Muscle layer of colon (tissue), 2 donors: ENCODE measurements at regions not wholly inside any gene's neighbourhood (a gene's known extent, or its start where the extent isn't known, plus 50 kb on each side); places are given as distances from the start of the nearest gene placed in this dataset.
"Not testable (repeated sequence)": the region's sequence is repeated elsewhere in the genome, so short reads cannot be mapped to it uniquely, and the experiment has no call there.

Experiments used
- H3K27ac ChIP-seq: one replicate; pipeline ENCODE4 v1.7.0; 2013; ENCODE audit warnings: low read depth, mild to moderate bottlenecking, low read length, moderate library complexity
- H3K27me3 ChIP-seq, 2 donors: one replicate each; pipeline ENCODE4 v1.7.0; 2013; ENCODE audit warnings: low read length in 2 of 2, mild to moderate bottlenecking in 2 of 2; ENCODE audit not compliant: insufficient read depth in 2 of 2, control insufficient read depth in 1 of 2
- H3K36me3 ChIP-seq: one replicate; pipeline ENCODE4 v1.7.0; 2013; ENCODE audit warnings: mild to moderate bottlenecking, low read length; ENCODE audit not compliant: insufficient read depth
- H3K4me1 ChIP-seq: one replicate; pipeline ENCODE4 v1.7.0; 2013; ENCODE audit warnings: mild to moderate bottlenecking, low read length; ENCODE audit not compliant: insufficient read depth
- H3K4me3 ChIP-seq, 2 donors: one replicate each; pipeline ENCODE4 v1.7.0; 2013; ENCODE audit warnings: low read length in 2 of 2, low read depth in 1 of 2, mild to moderate bottlenecking in 1 of 2, moderate library complexity in 1 of 2
- H3K9ac ChIP-seq: one replicate; pipeline ENCODE4 v1.7.0; 2013; ENCODE audit warnings: low read length
- H3K9me3 ChIP-seq: one replicate; pipeline ENCODE4 v1.7.0; 2013; ENCODE audit warnings: mild to moderate bottlenecking, low read length
- donor health status: abdominal sarcoma.
- donor health status: Adenocarcinoma of cecum.

GRCh38 chr2:122800781-122801180, 1045.3 kb downstream of the TSN start:
- no peak overlapping the region for H3K4me3 ChIP-seq
- H3K27me3 ChIP-seq, result no peaks in the 10 kb centered on the region
- H3K36me3 ChIP-seq, result no peaks in the 10 kb centered on the region
- no peak overlapping the region for H3K9ac ChIP-seq
- H3K9me3 ChIP-seq, result no peaks in the 10 kb centered on the region
- H3K27ac ChIP-seq, result no peak overlapping the region
- no peaks in the 10 kb centered on the region for H3K4me1 ChIP-seq

- Histone ChIP-seq H3K36me3 (no peaks in the 10 kb centered on the region), H3K4me1 (no peaks in the 10 kb centered on the region), H3K27ac (no peak overlapping the region), H3K27me3 (no peaks in the 10 kb centered on the region), H3K9me3 (no peaks in the 10 kb centered on the region), H3K9ac (no peak overlapping the region), H3K4me3 (no peak overlapping the region)
These were observed 1049.0 kb downstream of the TSN start for GRCh38 chr2:122804494-122804893.

GRCh38 chr2:122805346-122805745, 1049.9 kb downstream of the TSN start:
- no peaks in the 10 kb centered on the region for H3K27me3 ChIP-seq
- H3K4me1 ChIP-seq, result no peaks in the 10 kb centered on the region
- H3K9ac ChIP-seq, result no peak overlapping the region
- H3K9me3 ChIP-seq, result no peaks in the 10 kb centered on the region
- H3K36me3 ChIP-seq, result no peaks in the 10 kb centered on the region
- H3K4me3 ChIP-seq, result no peak overlapping the region
- H3K27ac ChIP-seq, result no peak overlapping the region

GRCh38 chr2:122808286-122808969, 1053.0 kb downstream of the TSN start:
- H3K4me3 ChIP-seq, result no peak overlapping the region
- no peaks in the 10 kb centered on the region for H3K9me3 ChIP-seq
- no peaks in the 10 kb centered on the region for H3K36me3 ChIP-seq
- H3K27ac ChIP-seq, result no peak overlapping the region
- no peak overlapping the region for H3K9ac ChIP-seq
- no peaks in the 10 kb centered on the region for H3K27me3 ChIP-seq
- no peaks in the 10 kb centered on the region for H3K4me1 ChIP-seq

- H3K27me3 ChIP-seq, H3K9me3 ChIP-seq, H3K9ac ChIP-seq, H3K27ac ChIP-seq, H3K36me3 ChIP-seq, H3K4me3 ChIP-seq, H3K4me1 ChIP-seq: not testable (repeated sequence)
These were observed 1056.8 kb downstream of the TSN start for GRCh38 chr2:122812214-122812613.

- Histone ChIP-seq H3K4me3 (no peak overlapping the region), H3K9me3 (no peaks in the 10 kb centered on the region), H3K27ac (no peak overlapping the region), H3K27me3 (no peaks in the 10 kb centered on the region), H3K36me3 (no peaks in the 10 kb centered on the region), H3K9ac (no peak overlapping the region), H3K4me1 (no peaks in the 10 kb centered on the region)
These were observed 1059.7 kb downstream of the TSN start for GRCh38 chr2:122815120-122815519.

- H3K4me3 ChIP-seq, result no peak overlapping the region
- no peaks in the 10 kb centered on the region for H3K36me3 ChIP-seq
- no peak overlapping the region for H3K27ac ChIP-seq
- no peak overlapping the region for H3K9ac ChIP-seq
- H3K4me1 ChIP-seq, result no peaks in the 10 kb centered on the region
- no peaks in the 10 kb centered on the region for H3K27me3 ChIP-seq
- no peaks in the 10 kb centered on the region for H3K9me3 ChIP-seq
These were observed 1061.4 kb downstream of the TSN start for GRCh38 chr2:122816803-122817202.

GRCh38 chr2:122822319-122822718, 1066.9 kb downstream of the TSN start:
- no peak overlapping the region for H3K4me3 ChIP-seq
- H3K9me3 ChIP-seq, result no peaks in the 10 kb centered on the region
- no peaks in the 10 kb centered on the region for H3K36me3 ChIP-seq
- no peaks in the 10 kb centered on the region for H3K4me1 ChIP-seq
- H3K27ac ChIP-seq, result no peak overlapping the region
- H3K9ac ChIP-seq, result no peak overlapping the region
- no peaks in the 10 kb centered on the region for H3K27me3 ChIP-seq

GRCh38 chr2:122830157-122830556, 1074.7 kb downstream of the TSN start:
- Histone ChIP-seq H3K9me3 (no peaks in the 10 kb centered on the region), H3K36me3 (no peaks in the 10 kb centered on the region), H3K4me1 (no peaks in the 10 kb centered on the region), H3K9ac (no peak overlapping the region), H3K27me3 (no peaks in the 10 kb centered on the region), H3K27ac (no peak overlapping the region), H3K4me3 (no peak overlapping the region)

- Histone ChIP-seq H3K4me3 (no peak overlapping the region), H3K9ac (no peak overlapping the region), H3K27me3 (no peaks in the 10 kb centered on the region), H3K4me1 (no peaks in the 10 kb centered on the region), H3K36me3 (no peaks in the 10 kb centered on the region), H3K9me3 (no peaks in the 10 kb centered on the region), H3K27ac (no peak overlapping the region)
These were observed 1076.2 kb downstream of the TSN start for GRCh38 chr2:122831649-122832048.

- H3K27me3 ChIP-seq, result no peaks in the 10 kb centered on the region
- no peak overlapping the region for H3K9ac ChIP-seq
- H3K36me3 ChIP-seq, result no peaks in the 10 kb centered on the region
- H3K9me3 ChIP-seq, result no peaks in the 10 kb centered on the region
- peaks cover under 1% of the 10 kb centered on the region for H3K4me1 ChIP-seq
- H3K4me3 ChIP-seq, result no peak overlapping the region
- no peak overlapping the region for H3K27ac ChIP-seq
These were observed 1088.1 kb downstream of the TSN start for GRCh38 chr2:122843503-122843902.

- Histone ChIP-seq H3K27ac (no peak overlapping the region), H3K36me3 (no peaks in the 10 kb centered on the region), H3K9me3 (no peaks in the 10 kb centered on the region), H3K4me1 (peaks cover 4% of the 10 kb centered on the region), H3K27me3 (no peaks in the 10 kb centered on the region), H3K4me3 (no peak overlapping the region), H3K9ac (no peak overlapping the region)
These were observed 1095.7 kb downstream of the TSN start for GRCh38 chr2:122851161-122851560.
